ENCODE measurements at regions not wholly inside any gene's neighbourhood (a gene's known extent, or its start where the extent isn't known, plus 50 kb on each side); places are given as distances from the start of the nearest gene placed in this dataset.

DNA sequence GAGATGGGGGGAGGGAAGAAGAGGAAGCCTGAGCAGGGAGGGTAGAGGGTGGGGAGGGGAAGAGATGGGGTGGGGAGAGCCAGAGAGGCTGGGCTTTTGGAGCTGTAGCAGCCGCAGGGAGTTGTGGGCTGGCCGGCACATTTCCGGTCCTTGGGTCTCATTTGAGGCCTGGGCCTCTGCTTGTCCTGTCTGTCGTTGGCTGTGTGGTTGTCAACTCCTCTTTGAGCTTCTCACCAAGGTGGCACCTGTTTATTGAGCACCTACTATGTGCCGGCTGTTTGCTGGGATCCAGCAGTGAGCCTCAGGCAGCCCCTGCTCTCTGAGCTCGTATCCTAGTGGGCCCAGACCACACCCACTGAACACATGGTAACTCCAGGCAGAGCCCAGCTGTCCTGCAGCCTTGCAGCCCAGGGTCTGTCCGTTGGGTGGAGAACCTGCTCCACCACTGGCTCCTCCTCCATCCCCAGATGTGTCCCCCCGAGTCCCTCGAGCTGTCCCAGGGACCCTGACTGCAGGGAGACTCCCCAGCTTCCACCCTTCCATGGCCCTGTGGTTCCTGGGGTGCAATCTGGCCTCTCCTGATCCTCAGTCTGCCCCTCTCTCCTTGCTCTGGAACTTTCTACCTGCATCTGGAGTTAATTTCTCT, 164.9 kb downstream of the IRF8 start:
- FAIRE-seq = no peak

DNA sequence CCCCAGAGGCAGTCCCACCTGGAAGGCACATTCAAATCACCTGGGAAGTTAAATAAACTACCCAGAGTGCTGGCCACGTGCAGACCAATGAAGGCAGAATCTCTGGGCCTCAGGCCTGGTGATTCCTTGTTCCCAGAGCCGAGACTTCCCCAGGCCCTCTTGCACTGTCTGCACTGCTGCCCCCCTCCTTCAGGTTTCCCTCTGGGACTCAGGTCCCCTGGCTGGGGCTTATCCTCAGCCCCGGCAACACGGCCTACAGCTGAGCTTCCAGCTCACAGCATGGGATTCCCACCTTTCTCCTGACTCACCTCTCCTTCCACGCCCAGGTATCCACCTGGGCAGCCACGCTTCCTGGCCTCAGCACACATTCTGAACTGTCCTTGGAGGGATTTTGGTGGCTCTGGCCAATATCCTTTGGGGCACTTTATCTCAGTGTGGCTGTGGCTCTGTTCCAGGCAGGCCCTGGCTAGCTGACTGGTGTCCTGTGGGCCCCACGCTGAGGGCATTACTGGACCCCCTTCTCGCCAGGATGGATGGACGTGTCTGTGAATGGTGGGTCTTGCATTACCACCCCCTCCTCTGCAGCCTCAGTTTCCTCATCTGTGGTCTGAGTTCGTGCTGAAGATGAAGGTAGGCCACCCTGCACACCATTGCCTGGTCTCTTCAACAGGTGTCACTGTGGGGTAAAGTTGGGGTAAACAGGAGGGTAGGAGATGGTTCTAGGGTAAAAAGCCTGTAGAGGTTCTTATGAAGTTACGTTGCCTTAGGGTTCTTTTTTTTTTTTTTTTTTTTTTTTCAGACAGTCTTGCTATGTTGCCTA, 165.7 kb downstream of the IRF8 start:
- FAIRE-seq = no peak

DNA sequence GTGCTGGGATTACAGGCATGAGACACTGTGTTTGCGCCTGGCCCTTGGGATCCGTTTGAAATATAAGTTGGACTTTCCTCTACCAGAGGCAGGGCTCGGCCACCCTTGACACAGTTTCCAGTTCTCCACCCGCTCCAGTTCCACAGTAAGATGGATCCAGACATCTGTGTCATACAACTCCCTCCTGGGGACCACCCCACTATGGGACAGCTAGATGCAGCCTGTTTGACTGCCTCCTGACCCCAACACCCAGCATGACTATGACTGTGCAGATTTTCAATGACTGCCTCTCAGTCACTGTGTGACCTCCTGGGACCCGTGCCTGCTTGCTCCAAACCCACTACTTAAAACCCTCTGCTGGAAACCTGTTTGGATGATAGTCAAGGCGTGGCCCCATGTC, 166.7 kb downstream of the IRF8 start:
- FAIRE-seq = no peak

DNA sequence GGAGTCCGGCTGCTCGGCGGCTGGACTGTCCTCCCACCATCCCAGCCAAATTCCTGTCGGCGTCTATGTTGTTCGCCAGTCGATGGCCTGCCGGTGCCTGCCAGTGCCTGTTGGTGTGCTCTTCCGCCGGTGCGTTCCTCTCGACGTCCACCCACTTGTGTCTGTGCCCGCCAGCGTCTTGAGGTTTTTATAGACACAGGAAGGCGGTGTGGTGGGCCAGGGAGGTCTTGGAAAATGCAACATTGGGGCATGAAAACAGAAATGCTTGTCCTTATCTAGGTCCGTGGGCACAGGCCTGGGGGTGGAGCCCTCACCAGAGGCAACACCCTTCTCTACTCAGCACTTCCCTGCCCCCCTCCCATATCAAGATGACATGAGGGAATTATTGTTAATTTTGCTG, 167.8 kb downstream of the IRF8 start:
- FAIRE-seq = no peak

DNA sequence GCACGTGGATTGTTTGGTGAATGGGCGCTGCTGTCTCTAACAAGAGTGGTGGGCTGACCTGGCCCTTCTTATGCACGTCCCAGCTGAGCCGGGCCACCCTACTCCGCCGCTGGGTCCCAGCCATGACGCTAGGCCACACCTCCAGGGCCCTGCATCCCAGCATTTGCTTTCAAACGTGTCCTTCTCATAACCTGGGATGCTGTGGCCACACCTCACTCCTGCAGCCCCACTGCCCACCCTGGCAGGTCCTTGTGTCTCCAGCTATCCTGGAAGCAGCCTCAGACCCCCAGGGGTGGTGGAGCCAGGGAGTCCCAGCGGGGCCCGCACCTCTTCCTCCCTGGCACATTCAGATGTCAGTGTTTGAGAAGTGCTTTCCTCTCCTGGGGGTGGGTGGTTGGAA, 168.6 kb downstream of the IRF8 start:
- FAIRE-seq = no peak

DNA sequence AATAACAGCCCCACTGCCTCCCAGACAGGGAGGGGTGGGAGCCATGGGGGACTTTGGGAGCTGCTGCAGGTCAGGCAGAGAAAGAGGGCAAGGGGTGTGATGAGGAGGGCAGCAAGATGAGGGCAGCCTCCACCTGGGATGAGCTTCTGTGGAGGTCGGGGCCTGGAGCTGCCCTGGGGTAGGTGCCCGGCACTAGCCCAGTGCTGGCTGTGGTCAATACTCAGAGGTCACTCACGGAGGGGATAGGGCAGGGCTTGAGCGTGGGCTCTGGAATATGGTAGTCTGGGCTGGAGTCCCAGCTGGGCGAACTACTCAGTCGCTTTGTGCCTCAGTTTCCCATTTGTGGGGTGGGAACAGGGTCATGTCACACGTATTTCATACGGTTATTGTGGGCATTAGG, 169.0 kb downstream of the IRF8 start:
- FAIRE-seq = no peak

DNA sequence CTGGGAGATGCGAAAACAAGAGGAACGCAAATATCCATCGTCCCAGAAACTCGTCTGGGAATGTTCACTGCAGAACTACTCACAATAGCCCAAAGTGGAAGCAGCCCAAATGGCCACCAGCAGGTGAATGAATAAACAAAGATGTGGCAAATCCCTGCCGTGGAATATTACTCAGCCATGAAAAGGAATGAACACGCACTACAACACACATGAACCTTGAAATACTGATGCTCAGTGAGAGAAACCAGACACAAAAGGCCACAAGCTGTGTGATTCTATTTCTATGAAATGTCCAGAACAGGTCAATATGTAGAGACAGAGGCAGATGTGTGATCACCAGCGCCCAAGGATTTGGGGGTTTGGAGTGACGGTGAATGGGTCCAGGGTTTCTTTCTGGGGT, 169.8 kb downstream of the IRF8 start:
- FAIRE-seq = no peak

DNA sequence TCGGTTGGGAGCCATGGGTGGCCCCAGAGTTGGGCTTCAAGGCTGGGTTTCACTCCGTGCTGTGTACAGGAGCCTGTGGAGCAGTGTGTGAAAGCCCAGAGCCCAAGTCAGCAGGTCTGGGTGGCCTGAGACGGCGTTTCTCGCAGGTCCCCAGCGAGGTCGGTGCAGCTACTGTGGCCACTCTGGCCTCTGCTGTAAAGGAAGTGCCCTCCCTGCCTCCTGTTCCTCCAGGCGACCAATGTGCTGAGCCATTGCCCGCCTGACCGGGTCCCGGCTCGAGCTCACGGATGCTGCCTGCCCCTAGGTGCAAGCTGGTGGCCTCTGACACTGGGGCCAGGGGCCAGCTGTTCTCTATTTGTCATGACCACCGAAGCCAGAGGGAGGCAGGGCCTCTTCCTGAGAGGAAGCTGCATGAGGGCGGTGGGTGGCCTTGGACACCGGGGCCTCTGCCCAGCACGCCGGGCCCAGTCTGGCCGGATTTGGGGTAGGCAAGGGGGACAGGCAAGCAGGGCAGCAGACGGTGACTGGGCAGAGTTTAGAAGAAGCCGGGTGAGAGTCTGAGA, 170.9 kb downstream of the IRF8 start:
- FAIRE-seq = no peak

DNA sequence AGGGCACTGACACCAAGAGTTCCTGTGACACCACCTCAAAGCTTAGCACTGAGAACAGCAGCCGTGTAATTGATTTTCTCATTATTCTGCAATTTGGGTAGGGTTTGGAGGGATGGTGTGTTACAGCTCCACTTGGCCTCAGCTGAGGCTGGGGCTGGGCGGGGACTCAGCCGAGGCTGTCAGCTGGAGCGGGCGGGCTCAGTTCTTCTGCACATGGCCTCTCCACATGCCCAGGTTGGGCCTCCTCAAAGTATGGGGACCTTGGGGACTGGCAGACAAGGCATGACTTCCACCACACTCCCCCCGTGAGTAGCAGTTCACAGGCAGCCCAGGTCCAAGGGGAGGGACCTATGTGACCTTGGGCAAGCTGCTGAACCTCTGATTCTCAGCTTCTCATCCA, 171.5 kb downstream of the IRF8 start:
- no peak for FAIRE-seq

DNA sequence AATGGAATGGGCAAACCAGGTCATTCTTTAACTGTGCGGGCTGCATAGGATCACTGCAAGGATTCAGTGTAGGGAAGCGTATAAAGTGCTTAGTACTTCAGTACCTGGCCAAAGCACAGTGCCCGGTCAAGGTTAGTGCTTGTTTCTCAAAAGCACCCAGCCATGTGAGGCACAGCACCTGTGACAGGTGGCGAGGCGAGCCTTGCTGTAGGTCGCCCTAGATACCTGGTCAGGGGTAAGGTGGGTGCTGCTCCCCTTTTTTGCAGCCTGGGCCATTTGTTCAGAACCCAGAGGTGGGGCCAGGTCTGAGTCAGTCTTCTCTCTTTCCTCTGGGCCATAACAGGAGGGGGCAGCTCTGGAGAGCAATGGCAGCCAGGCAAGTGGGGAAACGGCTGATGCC, 172.0 kb downstream of the IRF8 start:
- no peak for FAIRE-seq

DNA sequence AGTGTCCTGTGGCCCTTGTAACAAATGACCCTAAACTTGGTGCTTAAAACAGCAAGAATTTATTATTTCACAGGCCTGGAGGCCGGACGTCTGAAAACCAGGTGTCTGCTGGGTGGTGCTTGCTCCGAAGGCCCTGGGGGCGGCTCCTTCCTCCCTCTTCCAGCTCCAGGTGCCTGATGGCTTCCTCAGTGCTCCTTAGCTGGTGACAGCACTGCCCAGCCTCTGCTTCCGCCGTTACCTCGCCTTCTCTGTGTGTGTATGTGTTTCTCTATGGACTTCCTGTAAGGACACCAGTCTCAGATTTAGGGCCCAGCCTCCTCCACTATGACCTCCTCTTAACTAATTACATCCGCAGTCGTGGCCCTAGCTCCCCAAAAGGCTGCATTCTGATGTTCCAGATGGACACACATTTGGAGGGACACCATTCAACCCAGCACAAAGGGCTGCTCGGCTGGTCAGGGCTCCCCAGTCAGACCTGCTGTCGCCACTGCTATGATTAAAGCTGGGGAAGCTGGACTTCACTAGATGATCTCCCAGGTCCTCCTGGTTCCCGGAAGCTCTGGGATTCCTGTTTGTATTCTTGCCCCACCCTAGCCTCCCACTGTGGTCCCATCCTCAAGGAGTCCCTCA, 172.8 kb downstream of the IRF8 start:
- FAIRE-seq = no peak

DNA sequence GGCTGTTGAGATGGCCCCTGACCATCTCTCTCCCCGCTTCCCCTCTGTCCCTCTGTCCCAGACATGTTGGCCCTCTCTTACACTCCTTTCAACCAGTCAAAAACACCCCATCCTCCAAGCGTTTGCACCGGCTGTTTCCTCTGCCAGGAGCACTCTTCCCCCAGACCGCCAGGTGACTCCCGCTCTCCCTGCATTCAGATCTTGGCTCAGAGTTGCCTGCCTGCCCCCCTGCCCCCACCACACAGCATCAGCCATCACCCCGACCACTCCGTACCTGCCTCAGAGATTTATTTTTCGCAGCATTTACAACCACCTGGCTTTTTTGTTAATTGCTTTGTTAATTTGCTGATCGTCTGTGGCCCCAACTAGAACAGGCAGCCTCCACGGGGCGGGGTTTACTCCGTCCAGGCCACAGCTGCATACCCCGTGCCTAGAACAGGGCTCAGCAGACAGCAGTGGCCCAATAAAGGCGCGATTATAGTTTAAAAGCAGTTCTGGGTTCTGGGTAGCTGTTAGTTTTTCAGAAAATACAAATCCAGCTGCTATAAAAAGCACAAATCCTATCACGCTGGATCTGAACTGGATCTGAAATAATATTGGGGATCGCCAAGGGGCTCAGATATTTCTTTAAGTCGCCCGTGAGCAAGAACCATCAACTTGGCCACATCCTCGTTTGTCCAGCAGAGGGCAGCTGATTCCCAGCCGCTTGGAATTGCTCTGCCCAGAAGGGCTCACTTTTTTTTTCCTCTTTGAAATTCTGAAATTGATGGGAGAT, 173.6 kb downstream of the IRF8 start:
- no peak for FAIRE-seq

DNA sequence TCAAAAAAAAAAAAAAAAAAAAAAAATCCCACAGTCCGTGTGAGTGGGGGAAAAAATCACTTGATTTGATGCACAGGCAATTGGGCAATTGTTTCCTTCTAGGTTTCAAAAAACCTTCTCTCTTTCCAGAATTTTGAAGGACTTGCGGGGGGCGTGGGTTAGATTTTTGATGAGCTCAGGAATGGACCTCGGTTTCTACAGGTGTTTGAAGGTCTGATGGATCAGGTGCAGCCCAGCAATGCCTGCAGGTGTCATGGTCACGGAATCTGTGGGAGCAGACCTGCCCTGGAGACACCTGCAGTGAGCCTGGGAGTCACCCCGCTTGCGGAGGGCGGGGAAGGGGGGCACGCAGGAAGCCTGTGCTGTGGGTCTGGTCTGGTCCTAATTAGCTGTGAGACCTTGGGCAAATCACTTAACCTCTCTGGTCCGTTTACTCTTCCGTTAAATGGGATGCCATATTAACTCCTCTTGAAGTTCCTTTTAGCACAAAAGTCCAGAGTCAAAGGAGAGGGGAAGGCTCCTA, 174.2 kb downstream of the IRF8 start:
- FAIRE-seq = no peak

DNA sequence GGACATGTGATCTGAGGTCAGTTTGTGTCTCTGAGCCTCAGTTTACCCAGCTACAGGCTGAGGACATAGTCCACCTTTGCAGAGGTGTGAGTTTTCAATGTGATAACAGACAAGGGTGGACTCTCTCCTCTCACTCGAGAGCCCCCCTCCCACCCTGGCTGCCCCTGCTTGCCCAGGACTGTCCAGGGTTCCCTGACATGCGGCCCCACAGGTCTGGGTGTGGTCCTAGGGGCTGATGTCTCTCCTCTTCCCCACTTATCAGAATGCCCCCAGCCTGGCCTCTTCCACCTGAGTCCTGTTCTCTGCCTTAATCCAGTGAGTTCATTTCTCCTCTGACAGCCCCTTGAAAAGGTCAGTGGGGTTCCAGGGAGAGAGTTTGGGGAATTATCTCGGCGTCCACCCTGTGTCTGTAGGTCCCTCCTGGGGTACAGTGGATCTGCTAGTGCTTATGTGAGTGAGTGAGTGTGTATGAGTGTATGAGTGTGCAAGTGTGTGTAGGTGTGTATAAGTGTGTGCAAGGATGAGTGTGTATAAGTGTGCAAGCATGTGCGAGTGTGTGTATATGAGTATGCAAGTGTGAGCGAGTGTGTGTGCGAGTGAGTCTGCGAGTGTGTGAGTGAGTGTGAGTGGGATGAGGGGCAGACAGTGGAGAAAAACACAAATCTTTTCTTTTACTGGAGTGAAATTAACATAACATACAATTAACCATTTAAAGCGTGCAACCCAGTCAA, 175.0 kb downstream of the IRF8 start:
- FAIRE-seq = no peak

DNA sequence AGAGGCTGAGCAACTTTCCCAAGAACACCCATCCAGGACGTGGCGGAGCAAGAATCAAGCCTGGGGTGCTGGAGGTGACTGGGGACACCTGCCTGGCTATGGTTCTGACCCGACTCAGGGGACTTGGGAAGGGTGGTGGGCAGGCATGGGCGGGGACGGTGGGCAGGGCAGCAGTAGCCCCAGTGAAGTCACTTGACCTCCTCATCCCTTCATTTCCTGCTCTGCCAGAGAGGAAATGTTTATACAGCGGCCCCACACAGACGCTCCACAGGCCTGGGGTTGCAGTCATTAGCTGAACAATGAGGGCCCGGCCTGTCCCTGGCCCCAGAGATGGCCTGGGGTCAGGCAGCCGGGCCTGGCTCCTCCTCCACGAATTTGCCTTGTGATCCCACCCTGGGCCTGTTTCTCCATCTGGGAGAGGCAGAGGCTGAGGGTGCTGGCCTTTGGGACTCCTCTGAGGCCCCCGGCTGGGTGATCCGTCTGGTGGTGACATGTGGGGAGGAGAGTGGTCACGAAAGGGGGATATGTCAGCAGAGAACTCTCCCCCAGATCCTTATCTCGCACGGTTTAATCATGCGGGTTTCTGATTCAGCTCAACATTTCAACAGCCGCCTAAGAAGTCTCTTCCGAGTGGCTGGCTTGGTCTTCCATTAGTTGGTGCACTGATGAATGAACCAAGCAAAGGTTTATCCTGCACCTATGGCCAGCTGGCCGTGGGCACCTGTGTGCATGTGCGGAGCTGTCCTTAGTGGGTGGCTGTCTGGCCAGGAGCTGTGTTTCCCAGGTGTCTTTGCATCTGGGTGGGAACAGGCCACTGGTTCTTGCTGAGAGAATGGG, 175.9 kb downstream of the IRF8 start:
- no peak for FAIRE-seq

DNA sequence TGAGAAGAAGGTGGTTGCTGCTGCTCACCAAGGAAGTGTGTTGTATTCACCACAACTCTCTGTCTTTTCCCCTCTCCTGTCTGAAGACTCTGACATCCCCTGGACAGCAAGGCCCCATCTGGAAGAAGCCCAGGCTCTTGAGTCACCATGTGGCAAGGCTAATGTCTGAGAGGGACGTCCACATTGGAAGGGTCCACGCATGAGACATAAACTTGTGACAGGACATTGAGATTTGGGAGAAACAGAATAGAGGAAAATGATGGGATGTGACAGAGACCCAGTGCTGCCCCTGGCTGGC, 176.5 kb downstream of the IRF8 start:
- no peak for FAIRE-seq

DNA sequence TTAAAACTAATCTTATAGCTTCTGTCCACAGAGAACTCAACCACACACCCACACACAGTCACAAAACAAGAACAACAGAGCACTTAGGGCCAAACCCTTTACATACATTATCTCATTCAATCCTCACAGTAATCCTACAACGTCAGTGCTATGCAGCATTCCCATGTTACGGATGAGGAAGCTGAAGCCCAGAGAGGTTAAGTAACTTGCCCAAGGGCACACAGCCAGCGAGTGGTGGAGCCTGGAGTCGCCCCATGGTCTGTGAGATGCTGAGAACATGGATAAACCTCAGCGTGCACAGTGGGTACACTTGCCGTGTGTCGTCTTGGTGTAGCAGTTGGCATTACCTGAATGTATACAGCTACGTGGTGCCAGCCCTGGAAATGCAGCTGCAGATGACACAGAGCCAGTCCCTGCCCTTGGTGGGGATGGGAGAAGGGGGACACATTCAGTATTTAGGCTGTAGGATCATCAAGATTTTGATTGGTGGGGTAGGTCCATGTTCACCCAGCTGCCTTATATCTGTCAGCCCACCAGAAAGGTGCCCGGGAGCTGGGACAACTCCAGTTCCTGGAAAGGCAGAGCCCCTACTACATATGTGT, 177.0 kb downstream of the IRF8 start:
- no peak for FAIRE-seq

DNA sequence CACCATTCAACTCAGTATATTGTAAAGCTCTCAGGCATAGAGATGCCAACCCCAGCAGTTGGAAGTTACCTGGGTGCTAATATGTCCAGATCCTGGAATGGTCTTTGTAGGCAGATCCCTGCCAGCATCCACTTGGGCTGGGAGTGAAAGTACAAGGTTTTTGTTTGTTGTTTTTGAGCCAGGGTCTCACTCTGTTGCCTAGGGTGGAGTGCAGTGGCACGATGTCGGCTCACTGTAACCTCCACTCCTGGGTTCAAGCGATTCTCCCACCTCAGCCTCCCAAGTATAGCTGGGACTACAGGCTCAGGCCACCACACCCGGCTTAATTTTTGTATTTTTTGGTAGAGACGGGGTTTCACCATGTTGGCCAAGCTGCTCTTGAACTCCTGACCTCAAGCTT, 177.6 kb downstream of the IRF8 start:
- FAIRE-seq = no peak

DNA sequence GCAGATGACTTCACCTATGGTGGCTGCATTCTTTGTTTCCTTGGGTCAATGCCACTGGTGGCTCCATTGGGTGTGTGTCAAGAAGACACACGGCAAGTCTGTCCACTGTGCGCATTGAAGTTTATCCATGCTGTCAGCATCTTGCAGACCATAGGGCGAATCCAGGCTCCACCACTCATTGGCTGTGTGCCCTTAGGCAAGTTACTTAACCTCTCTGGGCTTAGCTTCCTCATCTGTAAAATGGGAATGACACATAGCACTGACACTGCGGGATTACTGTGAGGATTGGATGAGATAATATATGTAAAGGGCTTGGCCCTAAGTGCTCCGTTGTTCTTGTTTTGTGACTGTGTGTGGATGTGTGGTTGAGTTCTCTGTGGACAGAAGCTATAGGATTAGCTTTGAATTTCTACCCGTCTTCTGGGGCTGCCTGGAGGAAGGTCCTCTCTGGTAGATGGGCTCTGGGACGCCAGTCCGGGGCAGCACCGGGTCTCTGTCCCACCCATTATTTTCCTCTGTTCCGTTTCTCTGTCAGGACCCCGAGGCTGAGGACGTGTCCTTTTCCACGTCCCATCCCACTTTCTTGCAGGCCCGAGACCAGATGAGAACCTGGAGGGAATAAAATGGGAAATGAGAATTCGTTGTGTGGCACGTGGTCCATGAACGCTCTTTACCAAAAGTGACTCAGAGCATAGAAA, 178.4 kb downstream of the IRF8 start:
- no peak for FAIRE-seq

DNA sequence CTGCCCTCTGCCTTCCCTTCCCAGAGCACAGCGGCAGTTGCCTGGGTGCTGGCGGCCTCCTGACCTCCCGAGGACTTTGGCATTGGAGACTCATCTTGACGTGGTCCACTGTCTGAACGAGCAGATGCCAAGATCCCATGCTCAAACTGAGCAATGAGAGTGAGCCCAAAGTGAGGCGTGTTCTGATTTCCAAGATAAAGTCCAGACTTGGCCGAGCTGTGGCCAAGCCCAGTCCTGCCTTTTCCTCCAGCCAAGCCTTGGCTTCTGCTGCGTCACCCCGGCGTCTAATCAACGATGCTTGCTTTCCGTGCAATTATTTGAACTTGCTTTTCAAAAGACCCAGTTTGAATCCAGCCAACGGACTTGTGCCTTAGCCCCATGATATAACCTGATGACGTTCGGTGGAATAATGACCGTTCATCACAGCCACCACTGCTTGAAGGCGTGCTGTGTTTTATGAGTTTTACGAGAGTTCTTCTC, 179.2 kb downstream of the IRF8 start:
- FAIRE-seq = no peak
